ENCODE measurements at regions not wholly inside any gene's neighbourhood (a gene's known extent, or its start where the extent isn't known, plus 50 kb on each side); places are given as distances from the start of the nearest gene placed in this dataset.

DNA sequence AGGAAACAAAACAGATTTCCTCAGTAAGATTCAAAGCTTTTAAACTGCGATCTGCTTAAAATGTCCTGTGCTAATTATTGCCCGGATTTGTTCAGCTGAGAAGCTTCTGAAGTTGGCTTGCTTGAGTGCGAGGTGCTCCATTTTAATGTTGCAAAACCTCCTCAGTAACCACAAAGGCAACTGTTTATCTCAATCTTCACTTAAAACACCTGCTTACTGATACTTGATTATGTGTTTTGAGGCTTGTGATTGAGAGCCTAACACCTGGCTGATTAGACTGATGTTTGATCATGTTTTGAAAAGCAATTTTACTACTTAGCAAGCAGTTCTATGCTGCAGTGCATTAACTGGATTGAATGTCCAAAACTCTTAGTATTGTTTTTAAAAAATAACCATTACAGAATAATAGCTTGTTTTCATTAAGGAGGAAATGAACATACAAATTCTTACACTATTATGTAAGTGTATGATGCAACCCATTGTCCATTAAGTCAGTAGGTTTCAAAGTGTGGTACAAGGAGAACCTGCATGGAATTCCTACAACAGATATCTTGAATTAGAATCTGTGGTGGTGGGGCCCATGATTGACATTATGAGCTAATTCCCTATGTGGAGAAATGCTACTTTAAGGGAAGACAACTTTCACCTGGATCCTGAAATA is 96.9 kb upstream of the FAM180A start:
- TF ChIP-seq, protein P1, sequence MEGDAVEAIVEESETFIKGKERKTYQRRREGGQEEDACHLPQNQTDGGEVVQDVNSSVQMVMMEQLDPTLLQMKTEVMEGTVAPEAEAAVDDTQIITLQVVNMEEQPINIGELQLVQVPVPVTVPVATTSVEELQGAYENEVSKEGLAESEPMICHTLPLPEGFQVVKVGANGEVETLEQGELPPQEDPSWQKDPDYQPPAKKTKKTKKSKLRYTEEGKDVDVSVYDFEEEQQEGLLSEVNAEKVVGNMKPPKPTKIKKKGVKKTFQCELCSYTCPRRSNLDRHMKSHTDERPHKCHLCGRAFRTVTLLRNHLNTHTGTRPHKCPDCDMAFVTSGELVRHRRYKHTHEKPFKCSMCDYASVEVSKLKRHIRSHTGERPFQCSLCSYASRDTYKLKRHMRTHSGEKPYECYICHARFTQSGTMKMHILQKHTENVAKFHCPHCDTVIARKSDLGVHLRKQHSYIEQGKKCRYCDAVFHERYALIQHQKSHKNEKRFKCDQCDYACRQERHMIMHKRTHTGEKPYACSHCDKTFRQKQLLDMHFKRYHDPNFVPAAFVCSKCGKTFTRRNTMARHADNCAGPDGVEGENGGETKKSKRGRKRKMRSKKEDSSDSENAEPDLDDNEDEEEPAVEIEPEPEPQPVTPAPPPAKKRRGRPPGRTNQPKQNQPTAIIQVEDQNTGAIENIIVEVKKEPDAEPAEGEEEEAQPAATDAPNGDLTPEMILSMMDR (IDR thresholded peaks at IDR 0.05) = no peak
- TF ChIP-seq POLR2AphosphoS5 (IDR thresholded peaks at IDR 0.05) (no peak), POLR2A (IDR thresholded peaks at IDR 0.05) (no peak)

All from breast epithelium (tissue), 3 donors.